GM12872 (cell line): ENCODE measurements at regions not wholly inside any gene's neighbourhood (a gene's known extent, or its start where the extent isn't known, plus 50 kb on each side); places are given as distances from the start of the nearest gene placed in this dataset.

Experiments
- TF ChIP-seq, protein P1 (sequence below): IDR thresholded peaks from 3 replicates; pipeline ENCODE4 v1.5.1; 2011; ENCODE audit warnings: low read depth, mild to moderate bottlenecking, low read length, moderate library complexity; ENCODE audit not compliant: insufficient read depth

DNA sequence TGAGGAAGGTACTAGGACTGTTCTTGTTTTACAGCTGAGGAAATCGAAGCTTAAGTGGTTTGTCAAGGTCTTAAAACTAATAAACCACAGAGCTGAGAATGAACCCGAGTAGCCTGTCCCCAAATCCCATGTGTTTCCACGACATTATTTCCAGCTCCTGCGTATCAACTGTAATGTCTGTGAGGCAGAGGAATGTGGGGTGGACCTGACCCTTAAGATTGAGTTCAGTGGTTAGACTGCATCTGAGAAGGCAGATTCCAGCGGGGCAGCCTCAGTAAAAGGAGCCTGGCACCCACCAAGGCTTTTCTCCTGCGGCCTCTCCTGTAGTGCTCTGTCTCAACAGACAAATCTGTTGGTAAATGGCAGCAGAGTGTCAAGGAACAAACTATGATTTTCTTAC lies 81.9 kb upstream of the TMEM178A start:
- TF ChIP-seq, protein P1, sequence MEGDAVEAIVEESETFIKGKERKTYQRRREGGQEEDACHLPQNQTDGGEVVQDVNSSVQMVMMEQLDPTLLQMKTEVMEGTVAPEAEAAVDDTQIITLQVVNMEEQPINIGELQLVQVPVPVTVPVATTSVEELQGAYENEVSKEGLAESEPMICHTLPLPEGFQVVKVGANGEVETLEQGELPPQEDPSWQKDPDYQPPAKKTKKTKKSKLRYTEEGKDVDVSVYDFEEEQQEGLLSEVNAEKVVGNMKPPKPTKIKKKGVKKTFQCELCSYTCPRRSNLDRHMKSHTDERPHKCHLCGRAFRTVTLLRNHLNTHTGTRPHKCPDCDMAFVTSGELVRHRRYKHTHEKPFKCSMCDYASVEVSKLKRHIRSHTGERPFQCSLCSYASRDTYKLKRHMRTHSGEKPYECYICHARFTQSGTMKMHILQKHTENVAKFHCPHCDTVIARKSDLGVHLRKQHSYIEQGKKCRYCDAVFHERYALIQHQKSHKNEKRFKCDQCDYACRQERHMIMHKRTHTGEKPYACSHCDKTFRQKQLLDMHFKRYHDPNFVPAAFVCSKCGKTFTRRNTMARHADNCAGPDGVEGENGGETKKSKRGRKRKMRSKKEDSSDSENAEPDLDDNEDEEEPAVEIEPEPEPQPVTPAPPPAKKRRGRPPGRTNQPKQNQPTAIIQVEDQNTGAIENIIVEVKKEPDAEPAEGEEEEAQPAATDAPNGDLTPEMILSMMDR: no peak

DNA sequence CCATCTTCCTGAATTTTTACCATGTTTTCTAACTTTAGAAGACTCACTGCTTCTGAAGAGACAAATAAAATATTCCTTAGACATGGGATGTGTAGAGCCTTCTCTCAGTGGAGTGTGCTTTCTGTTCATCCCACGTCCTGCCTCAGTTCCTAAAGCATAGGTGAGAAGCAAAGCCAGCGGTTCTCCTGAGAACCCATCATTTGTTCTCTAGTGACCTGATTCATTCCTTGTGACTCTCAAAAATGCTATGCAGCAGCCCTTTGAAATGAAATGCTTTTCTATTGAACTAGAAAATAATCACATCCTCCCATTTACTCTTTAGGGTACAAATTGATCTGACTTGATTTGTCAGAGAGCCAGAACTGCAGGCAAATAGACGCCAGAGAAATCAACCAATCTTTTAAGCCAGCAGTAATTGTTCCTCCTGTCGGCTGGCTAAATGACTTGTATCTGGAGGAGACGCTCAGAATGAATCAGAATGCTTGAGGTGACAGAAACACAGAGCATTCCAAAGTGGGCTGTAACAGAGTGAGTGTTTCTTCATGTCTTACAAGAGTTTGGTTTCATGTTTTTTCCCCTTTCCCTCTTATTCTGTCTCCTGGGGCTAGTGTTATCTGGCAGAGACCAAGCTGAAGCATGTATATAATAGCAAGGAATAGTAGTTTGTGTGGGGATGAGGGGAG lies 81.3 kb upstream of the TMEM178A start:
- TF ChIP-seq, protein P1: no peak

DNA sequence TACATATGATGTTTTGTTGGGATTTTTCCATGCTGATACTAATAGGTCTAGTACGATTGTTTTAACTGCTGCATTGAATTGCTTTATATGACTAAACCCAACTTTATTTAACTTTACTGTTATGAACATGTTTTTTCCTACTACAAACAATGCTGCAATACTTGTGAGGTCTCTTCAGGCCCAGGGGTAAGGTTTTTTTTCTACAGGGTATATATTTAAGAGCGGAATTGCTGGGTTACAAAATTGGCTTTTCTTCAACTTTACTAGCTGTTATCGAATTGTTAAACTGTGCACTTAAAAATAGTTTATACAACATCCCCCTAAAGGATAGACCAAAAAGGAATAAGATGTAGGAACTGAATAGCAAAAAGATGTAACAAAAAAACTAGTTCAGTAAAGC lies 78.5 kb upstream of the TMEM178A start:
- TF ChIP-seq, protein P1: no peak

DNA sequence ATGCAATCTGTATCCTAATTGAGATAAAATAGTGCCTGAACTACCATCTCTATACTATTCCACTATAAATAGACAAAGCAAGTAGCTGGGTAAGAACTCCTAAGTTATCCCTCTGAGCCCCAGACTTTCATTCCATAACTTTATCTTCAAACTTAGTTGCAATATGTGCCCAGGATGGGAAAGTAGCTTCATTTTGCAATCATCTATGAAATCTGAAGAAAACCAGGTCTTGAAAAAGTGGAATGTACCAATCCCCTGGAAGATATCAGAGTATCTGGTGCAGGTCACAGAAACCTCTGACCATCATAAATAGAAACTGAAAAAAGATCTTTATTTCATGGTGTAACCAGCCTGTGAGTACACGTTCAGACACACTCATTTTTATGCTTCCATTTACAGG lies 78.1 kb upstream of the TMEM178A start:
- TF ChIP-seq, protein P1: no peak

DNA sequence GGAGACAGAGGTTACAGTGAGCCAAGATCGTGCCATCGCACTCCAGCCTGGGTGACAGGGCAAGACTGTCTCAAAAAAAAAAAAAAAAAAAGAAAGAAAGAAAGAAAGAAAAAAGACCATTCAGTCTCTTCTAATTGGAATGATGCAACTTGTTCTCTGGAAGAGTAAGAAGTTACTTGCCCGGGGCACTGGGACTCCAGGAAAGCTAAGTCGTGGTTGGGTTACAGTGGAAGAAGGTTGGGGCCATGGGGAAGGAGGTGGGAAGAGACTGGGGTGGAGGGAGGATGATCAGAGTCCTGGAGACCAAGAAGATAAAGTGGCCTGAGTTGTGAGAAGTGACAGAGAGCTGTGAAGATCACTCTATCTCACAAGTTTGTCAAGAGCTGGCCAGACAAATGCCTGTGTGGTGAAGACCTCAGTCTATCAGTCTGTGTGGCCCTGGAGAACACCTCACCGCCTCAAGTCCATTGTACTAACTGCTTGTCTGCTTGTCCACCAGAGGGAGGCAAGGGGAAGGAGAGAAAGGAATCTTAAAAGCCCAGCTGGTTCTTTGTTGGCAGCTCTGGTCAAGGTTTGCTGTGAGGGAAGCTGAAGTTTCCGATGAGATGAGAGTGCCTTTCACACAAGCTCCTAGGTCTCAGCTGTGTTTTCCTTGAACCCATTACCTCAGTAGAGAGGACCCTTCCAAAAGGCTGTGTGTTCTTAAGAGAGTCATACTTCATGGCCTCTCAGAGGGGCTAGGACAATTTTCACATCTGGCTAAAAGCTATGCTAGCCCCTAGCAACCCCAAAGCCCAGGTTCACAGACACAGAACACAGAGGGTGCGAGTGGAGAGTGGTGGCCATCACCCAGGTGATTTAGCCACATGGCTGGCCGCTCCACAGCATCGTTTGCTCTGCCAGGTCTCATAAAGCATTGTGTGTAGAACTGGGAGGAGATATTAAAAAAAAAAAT lies 72.0 kb upstream of the TMEM178A start:
- TF ChIP-seq, protein P1: peak; percentile 51

DNA sequence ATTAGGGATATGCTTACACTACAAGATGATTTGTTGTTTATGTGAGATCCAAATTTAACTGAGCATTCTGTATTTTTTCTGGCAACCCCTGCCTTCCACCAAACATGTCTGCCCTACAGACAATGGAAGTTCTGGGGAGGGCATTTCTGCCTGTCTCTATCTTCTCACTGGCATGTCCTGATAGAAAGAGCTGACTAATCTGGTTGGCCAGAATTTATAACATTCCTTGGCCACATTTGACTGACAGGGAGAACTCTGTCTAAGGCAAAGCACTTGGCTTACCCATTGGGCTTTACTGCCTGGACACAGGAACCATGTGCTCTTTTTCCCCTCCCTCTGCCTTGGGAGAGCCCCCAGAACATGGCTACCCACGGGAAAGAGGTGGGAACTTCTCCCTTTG lies 70.6 kb upstream of the TMEM178A start:
- TF ChIP-seq, protein P1: no peak

DNA sequence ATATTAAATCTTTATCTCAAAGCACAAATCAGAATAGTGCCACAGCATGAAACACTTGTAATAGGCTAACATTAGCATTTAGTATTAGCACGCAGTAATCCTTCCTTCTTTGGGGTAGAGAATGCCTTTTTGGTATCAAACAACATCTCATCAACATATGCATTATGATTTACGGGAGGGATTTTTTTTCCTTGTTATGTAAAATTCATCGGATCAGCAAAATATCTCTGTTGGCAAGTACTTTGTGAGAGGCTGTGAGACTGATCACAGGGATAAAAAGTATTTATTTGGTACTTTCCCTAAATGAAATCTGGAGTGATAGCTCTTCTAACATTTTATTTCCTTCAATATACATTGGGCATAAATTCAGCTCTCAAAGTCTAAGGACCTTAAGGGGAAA lies 68.4 kb upstream of the TMEM178A start:
- TF ChIP-seq, protein P1: no peak
